Adrenal gland (tissue), 5 donors: ENCODE measurements at regions not wholly inside any gene's neighbourhood (a gene's known extent, or its start where the extent isn't known, plus 50 kb on each side); places are given as distances from the start of the nearest gene placed in this dataset.

Experiments used
- CTCF ChIP-seq, 6 experiments: fragments of 450-650 bp in 4 of 6; fragments of 200-600 bp in 2 of 6; sonication (generic) in 1 of 6; IDR thresholded peaks; 1 replicate in 5 of 6; 2 replicates in 1 of 6; pipeline versions ENCODE4 v1.5.1 to v1.8.0; 2016 to 2021; ENCODE audit warnings: antibody characterized with exemption in 6 of 6, mild to moderate bottlenecking in 2 of 6, moderate library complexity in 1 of 6
- POLR2A ChIP-seq, 2 donors: fragments of 450-650 bp; IDR thresholded peaks; one replicate each; pipeline ENCODE4 v1.6.1; 2017; ENCODE audit warnings: antibody characterized with exemption in 2 of 2, mild to moderate bottlenecking in 2 of 2, moderate library complexity in 1 of 2
- donor health status: DM: no; HTN: no; CAD: no.

GRCh38 chr3:88621586-88621985 lies 471.8 kb downstream of the C3orf38 start:
- TF ChIP-seq CTCF (IDR thresholded peaks at IDR 0.05) (no peak), POLR2A (IDR thresholded peaks at IDR 0.05) (no peak)
